HCT116 (cell line): ENCODE measurements at regions not wholly inside any gene's neighbourhood (a gene's known extent, or its start where the extent isn't known, plus 50 kb on each side); places are given as distances from the start of the nearest gene placed in this dataset.

Experiments
- ATAC-seq: fragments of 200-7000 bp; cut with Tn5 transposase; 2 replicates; pipeline ENCODE4 v1.9.1; 2020; ENCODE audit warnings: mild to moderate bottlenecking, moderate library complexity
- BruUV-seq: library from RNA; stranded (reverse); fragments of 400-500 nt; replicated peaks from 2 replicates; lab custom pipeline; 2021; lab: Mats Ljungman, UMichigan
- CTCF ChIA-PET: fragments of 300-600 bp; sonication (Branson Sonifier 250); formaldehyde crosslinking; loops from one replicate; lab custom pipeline; 2021; ENCODE audit warnings: antibody characterized with exemption; lab: Charles Lee
- POLR2A ChIA-PET: fragments of 300-600, 350-600 bp; sonication (Branson Sonifier 250); formaldehyde crosslinking; loops from one replicate; lab custom pipeline; 2021; ENCODE audit warnings: antibody characterized with exemption; lab: Charles Lee
- RAD21 ChIA-PET, 2 experiments: fragments of 300-600 bp; sonication (Branson Sonifier 250); formaldehyde crosslinking; loops; one replicate each; lab custom pipeline; 2023; ENCODE audit warnings: low total read pairs in 2 of 2; ENCODE audit not compliant: uncharacterized antibody in 2 of 2, unreplicated experiment in 2 of 2, low non-redundant PET in 1 of 2; lab: Charles Lee
- DNase-seq: peaks from one replicate; pipeline ENCODE4 v3.0.0-alpha.2; 2010; ENCODE audit warnings: low read depth, low spot score
- H2AFZ ChIP-seq: fragments of 200-600 bp; shearing (Covaris generic), sonication (generic); 2 replicates; pipeline ENCODE4 v1.6.1; 2017; ENCODE audit warnings: low read depth, mixed run types, mixed read lengths, antibody characterized with exemption, low read length; ENCODE audit not compliant: poor library complexity, severe bottlenecking
- H3K27ac ChIP-seq: 2 replicates; pipeline ENCODE4 v1.5.1; 2012; ENCODE audit warnings: low read depth, low read length
- H3K27me3 ChIP-seq: fragments of 200-600 bp; sonication (generic); 2 replicates; pipeline ENCODE4 v1.6.1; 2016; ENCODE audit warnings: mixed run types, low read length, mixed read lengths; ENCODE audit not compliant: insufficient read depth
- H3K36me3 ChIP-seq, 2 experiments: fragments of 200-500 bp in 1 of 2; fragments of 200-600 bp in 1 of 2; sonication (Bioruptor generic) in 1 of 2; sonication (generic) in 1 of 2; 2 replicates each; pipeline versions ENCODE4 v1.5.1 to v1.6.1; 2014 to 2016; ENCODE audit warnings: low read length in 2 of 2, inconsistent platforms in 1 of 2, mixed read lengths in 1 of 2, mixed run types in 1 of 2; ENCODE audit not compliant: insufficient read depth in 2 of 2, control insufficient read depth in 1 of 2
- H3K4me1 ChIP-seq, 2 experiments: fragments of 200-600 bp in 1 of 2; sonication (generic) in 1 of 2; 2 replicates each; pipeline versions ENCODE4 v1.5.1 to v1.6.1; 2012 to 2017; ENCODE audit warnings: low read length in 2 of 2, inconsistent platforms in 1 of 2, mild to moderate bottlenecking in 1 of 2, mixed read lengths in 1 of 2, mixed run types in 1 of 2, moderate library complexity in 1 of 2; ENCODE audit not compliant: insufficient read depth in 2 of 2, control insufficient read depth in 1 of 2
- H3K4me2 ChIP-seq: fragments of 200-600 bp; sonication (generic); 2 replicates; pipeline ENCODE4 v1.6.1; 2017; ENCODE audit warnings: mixed run types, low read length, mixed read lengths
- H3K4me3 ChIP-seq, 2 experiments: fragments of 200-600 bp in 1 of 2; sonication (generic) in 1 of 2; replicated peaks in 1 of 2; 2 replicates each; pipeline ENCODE4 v1.5.1; 2011 to 2016; ENCODE audit warnings: low read length in 2 of 2, control low read depth in 1 of 2, low read depth in 1 of 2, mild to moderate bottlenecking in 1 of 2, mixed read lengths in 1 of 2, mixed run types in 1 of 2
- H3K79me2 ChIP-seq: fragments of 200-600 bp; sonication (generic); 2 replicates; pipeline ENCODE4 v1.6.1; 2017; ENCODE audit warnings: mild to moderate bottlenecking, mixed run types, low read length, moderate library complexity, mixed read lengths; ENCODE audit not compliant: insufficient read depth
- H3K9ac ChIP-seq: fragments of 200-600 bp; sonication (generic); 2 replicates; pipeline ENCODE4 v1.6.1; 2016; ENCODE audit warnings: low read length, mixed read lengths
- H3K9me2 ChIP-seq: fragments of 200-600 bp; sonication (generic), shearing (Covaris generic); 2 replicates; pipeline ENCODE4 v1.6.1; 2017; ENCODE audit warnings: mixed run types, mild to moderate bottlenecking, moderate library complexity; ENCODE audit not compliant: insufficient read depth
- H3K9me3 ChIP-seq, 2 experiments: fragments of 200-500 bp in 1 of 2; fragments of 200-600 bp in 1 of 2; sonication (Bioruptor generic) in 1 of 2; sonication (generic) in 1 of 2; 2 replicates each; pipeline ENCODE4 v1.6.1; 2014 to 2017; ENCODE audit warnings: low read length in 2 of 2, mixed read lengths in 2 of 2, inconsistent platforms in 1 of 2, low read depth in 1 of 2, mild to moderate bottlenecking in 1 of 2, mixed run types in 1 of 2, moderate library complexity in 1 of 2; ENCODE audit not compliant: control insufficient read depth in 1 of 2, insufficient read depth in 1 of 2
- H4K20me1 ChIP-seq: fragments of 200-600 bp; sonication (generic), shearing (Covaris generic); 2 replicates; pipeline ENCODE4 v1.6.1; 2017; ENCODE audit warnings: mixed run types, mild to moderate bottlenecking, moderate library complexity; ENCODE audit not compliant: insufficient read depth
- ATF3 ChIP-seq: IDR thresholded peaks from 2 replicates; pipeline ENCODE4 v1.6.1; 2012
- CBX3 ChIP-seq: IDR thresholded peaks from 2 replicates; pipeline ENCODE4 v1.6.1; 2012; ENCODE audit warnings: low read depth
- CEBPB ChIP-seq: IDR thresholded peaks from 2 replicates; pipeline ENCODE4 v1.6.1; 2012; ENCODE audit warnings: low read depth
- EGR1 ChIP-seq: IDR thresholded peaks from 2 replicates; pipeline ENCODE4 v1.6.1; 2012; ENCODE audit warnings: low read depth
- ELF1 ChIP-seq: IDR thresholded peaks from 2 replicates; pipeline ENCODE4 v1.6.1; 2012; ENCODE audit warnings: low read depth, borderline replicate concordance
- EZH2 ChIP-seq: fragments of 200-600 bp; sonication (generic); IDR thresholded peaks from 2 replicates; pipeline ENCODE4 v1.6.1; 2017; ENCODE audit warnings: antibody characterized with exemption, mixed run types
- EZH2phosphoT487 ChIP-seq: fragments of 200-600 bp; IDR thresholded peaks from 2 replicates; pipeline ENCODE4 v1.6.1; 2018; ENCODE audit warnings: antibody characterized with exemption, borderline replicate concordance
- FOSL1 ChIP-seq: IDR thresholded peaks from 2 replicates; pipeline ENCODE4 v1.6.1; 2012; ENCODE audit warnings: low read depth
- MAX ChIP-seq: IDR thresholded peaks from 2 replicates; pipeline ENCODE4 v1.6.1; 2012
- POLR2A ChIP-seq: IDR thresholded peaks from 2 replicates; pipeline ENCODE4 v1.7.0; 2011; ENCODE audit warnings: borderline replicate concordance; ENCODE audit not compliant: insufficient read depth, insufficient read length; ENCODE audit errors: extremely low read depth
- POLR2AphosphoS5 ChIP-seq: IDR thresholded peaks from 2 replicates; pipeline ENCODE4 v1.6.1; 2011; ENCODE audit warnings: mild to moderate bottlenecking, low read depth, low read length, moderate library complexity
- RAD21 ChIP-seq: IDR thresholded peaks from 2 replicates; pipeline ENCODE4 v1.6.1; 2012; ENCODE audit warnings: low read depth, mild to moderate bottlenecking
- SIN3A ChIP-seq: IDR thresholded peaks from 2 replicates; pipeline ENCODE4 v1.6.1; 2012; ENCODE audit warnings: low read depth
- SP1 ChIP-seq: IDR thresholded peaks from 2 replicates; pipeline ENCODE4 v1.6.1; 2012; ENCODE audit warnings: low read depth
- SRF ChIP-seq: IDR thresholded peaks from 2 replicates; pipeline ENCODE4 v1.6.1; 2012; ENCODE audit warnings: low read depth
- TCF7L2 ChIP-seq: IDR thresholded peaks from 2 replicates; pipeline ENCODE4 v1.7.0; 2011; ENCODE audit warnings: borderline replicate concordance, inconsistent platforms; ENCODE audit not compliant: insufficient read depth, insufficient read length; ENCODE audit errors: extremely low read depth
- YY1 ChIP-seq: IDR thresholded peaks from 2 replicates; pipeline ENCODE4 v1.6.1; 2011; ENCODE audit warnings: low read length, low read depth, moderate library complexity, mild to moderate bottlenecking; ENCODE audit not compliant: insufficient replicate concordance; ENCODE audit errors: extremely low read depth
- ZBTB33 ChIP-seq: IDR thresholded peaks from 2 replicates; pipeline ENCODE4 v1.6.1; 2011; ENCODE audit warnings: mild to moderate bottlenecking, low read length, moderate library complexity; ENCODE audit not compliant: insufficient replicate concordance; ENCODE audit errors: extremely low read depth
- ZFX ChIP-seq: fragments of 450-650 bp; IDR thresholded peaks from 2 replicates; pipeline ENCODE4 v1.6.1; 2017
- ZNF274 ChIP-seq: fragments of 200-500 bp; sonication (Bioruptor generic); IDR thresholded peaks from 2 replicates; pipeline ENCODE4 v1.6.1; 2014; ENCODE audit warnings: mild to moderate bottlenecking, low read depth, low read length, inconsistent platforms
- intact Hi-C: fragments of 100-400 bp; cut with micrococcal nuclease; formaldehyde crosslinking; loops from 2 replicates; pipeline ENCODE4 v1.10.0; 2022

GRCh38 chr5:133890314-133890713, 78.1 kb downstream of the C5orf15 start:
- H3K9ac ChIP-seq, result no peak overlapping the region
- H3K4me1 ChIP-seq, result no peaks in the 10 kb centered on the region
- H3K27ac ChIP-seq, result no peak overlapping the region
- H3K79me2 ChIP-seq, result no peaks in the 10 kb centered on the region
- CTCF ChIA-PET, result no interaction called here
- intact Hi-C loops, result no loop called here
- no peaks in the 10 kb centered on the region for H3K9me2 ChIP-seq
- TF ChIP-seq EZH2phosphoT487 (no peak), RAD21 (no peak), TCF7L2 (no peak), POLR2AphosphoS5 (no peak), ELF1 (no peak), ATF3 (no peak), ZBTB33 (no peak), FOSL1 (no peak), SRF (no peak), CEBPB (no peak), ZNF274 (no peak), POLR2A (no peak), ZFX (no peak), SIN3A (no peak), EZH2 (no peak), MAX (no peak), YY1 (no peak), CBX3 (no peak), SP1 (no peak), EGR1 (no peak)
- ATAC-seq, result no peak
- no peaks in the 10 kb centered on the region; the same call in 1 of the 2 replicates for H3K27me3 ChIP-seq
- H3K4me2 ChIP-seq, result no peak overlapping the region
- no peaks in the 10 kb centered on the region for H3K36me3 ChIP-seq
- no peaks in the 10 kb centered on the region for H4K20me1 ChIP-seq
- no peak for DNase-seq
- no TSS peak for BruUV-seq
- H2AFZ ChIP-seq, result no peak overlapping the region
- no peak overlapping the region for H3K4me3 ChIP-seq
- POLR2A ChIA-PET, result no interaction called here
- RAD21 ChIA-PET, result no interaction called here
- no peaks in the 10 kb centered on the region for H3K9me3 ChIP-seq
